Stimulated activated CD4-positive, alpha-beta T cell treated with anti-CD3 and anti-CD28 coated beads, Interleukin-1b, Interleukin-23, amount 100 ng/mL, for 1 hour (primary cell): ENCODE measurements at regions not wholly inside any gene's neighbourhood (a gene's known extent, or its start where the extent isn't known, plus 50 kb on each side); places are given as distances from the start of the nearest gene placed in this dataset.

Experiments
- DNase-seq, 2 donors: peaks; one replicate each; pipeline ENCODE4 v3.0.0-alpha.2; 2020; ENCODE audit warnings: low read depth in 2 of 2

- DNase-seq, result no peak
Measured at GRCh38 chr3:117455782-117456181, 746.2 kb downstream of the TUSC7 start.

GRCh38 chr3:117463276-117464115 is 753.9 kb downstream of the TUSC7 start:
- DNase-seq, result no peak

GRCh38 chr3:117471831-117472230 is 762.3 kb downstream of the TUSC7 start:
- no peak for DNase-seq

- DNase-seq, result no peak
Measured at GRCh38 chr3:117473981-117474538, 764.5 kb downstream of the TUSC7 start.

- DNase-seq, result no peak
Measured at GRCh38 chr3:117476572-117476971, 767.0 kb downstream of the TUSC7 start.

- DNase-seq, result no peak
Measured at GRCh38 chr3:117477214-117477755, 767.7 kb downstream of the TUSC7 start.

- no peak for DNase-seq
Measured at GRCh38 chr3:117479095-117479494, 769.5 kb downstream of the TUSC7 start.

GRCh38 chr3:117480525-117480924 is 770.9 kb downstream of the TUSC7 start:
- DNase-seq, result no peak

GRCh38 chr3:117480972-117481371 is 771.4 kb downstream of the TUSC7 start:
- no peak for DNase-seq

GRCh38 chr3:117483839-117484238 is 774.3 kb downstream of the TUSC7 start:
- no peak for DNase-seq

- DNase-seq, result no peak
Measured at GRCh38 chr3:117485841-117486240, 776.3 kb downstream of the TUSC7 start.

GRCh38 chr3:117486719-117487716 is 777.4 kb downstream of the TUSC7 start:
- DNase-seq, result no peak

- no peak for DNase-seq
Measured at GRCh38 chr3:117488983-117489382, 779.4 kb downstream of the TUSC7 start.

- DNase-seq, result no peak
Measured at GRCh38 chr3:117489663-117490079, 780.1 kb downstream of the TUSC7 start.

- no peak for DNase-seq
Measured at GRCh38 chr3:117490716-117491115, 781.1 kb downstream of the TUSC7 start.

GRCh38 chr3:117495620-117496019 is 786.0 kb downstream of the TUSC7 start:
- DNase-seq, result no peak

- DNase-seq, result no peak
Measured at GRCh38 chr3:117499189-117499870, 789.8 kb downstream of the TUSC7 start.

GRCh38 chr3:117507958-117508357 is 798.4 kb downstream of the TUSC7 start:
- DNase-seq, result no peak

GRCh38 chr3:117509858-117510257 is 800.3 kb downstream of the TUSC7 start:
- no peak for DNase-seq

- DNase-seq, result no peak
Measured at GRCh38 chr3:117510396-117510795, 800.8 kb downstream of the TUSC7 start.

GRCh38 chr3:117512975-117513374 is 803.4 kb downstream of the TUSC7 start:
- no peak for DNase-seq
